ENCODE measurements at regions not wholly inside any gene's neighbourhood (a gene's known extent, or its start where the extent isn't known, plus 50 kb on each side); places are given as distances from the start of the nearest gene placed in this dataset.

- TF ChIP-seq CTCF (IDR thresholded peaks at IDR 0.05) (no peak), ATF3 (CRISPR knock-in tag; conservative IDR thresholded peaks at IDR 0.05) (no peak)
Measured at GRCh38 chr16:52680993-52681392, 134.1 kb upstream of the TOX3 start.

Data from WTC11 (cell line).